ENCODE measurements at regions not wholly inside any gene's neighbourhood (a gene's known extent, or its start where the extent isn't known, plus 50 kb on each side); places are given as distances from the start of the nearest gene placed in this dataset.

DNA sequence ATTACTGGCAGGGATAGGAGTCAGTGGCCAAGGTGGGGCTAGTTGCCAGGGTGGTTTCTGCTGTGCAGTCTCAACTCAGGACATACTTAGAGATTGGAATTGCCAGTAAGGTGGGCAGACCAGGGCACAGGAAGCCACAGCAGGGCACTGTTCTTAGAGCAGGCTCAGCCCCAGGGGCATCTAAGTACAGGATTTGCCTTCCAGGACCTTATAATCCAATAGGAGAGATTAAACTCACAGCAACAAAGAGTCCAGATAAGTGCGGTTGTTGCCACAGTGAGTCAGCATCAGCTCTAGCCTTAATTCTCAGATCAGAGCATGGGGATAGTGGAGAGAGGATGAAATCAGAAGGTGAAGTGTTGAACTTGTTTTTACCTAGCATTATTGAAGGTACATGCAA, 265.8 kb upstream of the TRPC7 start:
- DNase-seq = no peak
- no peaks in the 10 kb centered on the region for H3K4me1 ChIP-seq
- H3K4me3 ChIP-seq = no peak overlapping the region
- no peaks in the 10 kb centered on the region for H3K36me3 ChIP-seq
- no peaks in the 10 kb centered on the region for H3K27me3 ChIP-seq
- intact Hi-C loops (cut with DNase I) = no loop called here
- no peak overlapping the region for H3K27ac ChIP-seq
- 40 to 59% methylated on average over 1 of the region's 1 CpG for WGBS, 2 donors
- no peaks in the 10 kb centered on the region for H3K9me3 ChIP-seq
- TF ChIP-seq POLR2A (IDR thresholded peaks at IDR 0.05) = no peak
- TF ChIP-seq CTCF (IDR thresholded peaks at IDR 0.05) = no peak

- Histone ChIP-seq H3K4me3 (no peak overlapping the region), H3K27ac (no peak overlapping the region), H3K27me3 (no peaks in the 10 kb centered on the region), H3K9me3 (no peaks in the 10 kb centered on the region), H3K36me3 (no peaks in the 10 kb centered on the region), H3K4me1 (no peaks in the 10 kb centered on the region)
- intact Hi-C loops (cut with DNase I) = no loop called here
- WGBS, 2 donors = 66 to 70% methylated on average over 9 to 10 of the region's 10 CpGs
- no peak for DNase-seq
- TF ChIP-seq CTCF (IDR thresholded peaks at IDR 0.05) (no peak), POLR2A (IDR thresholded peaks at IDR 0.05) (no peak)
Observed at GRCh38 chr5:136629125-136629792, 263.9 kb upstream of the TRPC7 start.

DNA sequence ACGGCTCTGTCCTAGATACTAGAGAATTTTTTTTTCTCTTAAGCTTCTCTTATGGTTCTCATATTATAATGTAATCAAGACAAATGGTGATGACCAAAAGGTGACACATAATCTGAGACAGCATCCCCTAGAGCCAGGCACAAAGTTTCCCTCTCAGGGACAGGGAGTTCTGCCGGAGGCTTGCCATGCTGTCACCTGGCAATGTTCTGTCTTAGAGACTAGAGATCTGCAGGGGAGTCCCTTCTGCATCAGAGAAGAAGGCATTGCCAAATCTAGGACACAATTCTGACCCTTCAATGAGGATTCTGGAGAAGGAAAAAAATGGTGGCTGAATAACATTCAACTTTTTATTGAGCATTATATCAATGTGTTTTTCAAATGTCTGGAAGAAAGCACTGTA, 261.2 kb upstream of the TRPC7 start:
- no peak overlapping the region for H3K27ac ChIP-seq
- intact Hi-C loops (cut with DNase I) = no loop called here
- TF ChIP-seq CTCF (IDR thresholded peaks at IDR 0.05) = no peak
- TF ChIP-seq POLR2A (IDR thresholded peaks at IDR 0.05) = no peak
- H3K4me1 ChIP-seq = no peaks in the 10 kb centered on the region
- H3K4me3 ChIP-seq = no peak overlapping the region
- WGBS, 2 donors = 75 to 78% methylated on average over 1 to 2 of the region's 2 CpGs
- H3K27me3 ChIP-seq = no peaks in the 10 kb centered on the region
- no peaks in the 10 kb centered on the region for H3K36me3 ChIP-seq
- no peak for DNase-seq
- no peaks in the 10 kb centered on the region for H3K9me3 ChIP-seq

DNA sequence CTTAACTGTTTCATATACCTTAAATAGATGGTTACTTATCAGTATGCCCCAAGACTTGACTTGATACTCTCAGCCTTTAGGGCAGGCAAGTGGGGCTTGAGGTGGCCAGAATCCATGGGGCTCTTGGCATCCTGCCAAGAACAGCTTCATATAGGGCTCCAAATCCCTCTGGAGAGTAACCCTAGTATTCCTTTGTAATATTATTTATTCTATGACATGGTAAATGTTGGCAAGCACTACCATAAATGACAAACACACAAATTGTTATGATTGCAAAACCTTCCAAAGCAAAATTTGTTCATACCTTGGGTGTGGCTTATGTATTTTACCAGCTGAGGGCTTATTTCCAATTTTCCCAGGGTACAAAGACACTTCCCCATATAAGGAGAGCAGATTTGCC, 257.4 kb upstream of the TRPC7 start:
- Histone ChIP-seq H3K27me3 (no peaks in the 10 kb centered on the region), H3K4me3 (no peak overlapping the region), H3K9me3 (no peaks in the 10 kb centered on the region), H3K4me1 (no peaks in the 10 kb centered on the region), H3K27ac (no peak overlapping the region), H3K36me3 (no peaks in the 10 kb centered on the region)
- TF ChIP-seq CTCF (IDR thresholded peaks at IDR 0.05) (no peak), POLR2A (IDR thresholded peaks at IDR 0.05) (no peak)
- intact Hi-C loops (cut with DNase I) = no loop called here
- DNase-seq = no peak

- no peak for DNase-seq
- H3K27ac ChIP-seq = no peak overlapping the region
- no peak overlapping the region for H3K4me3 ChIP-seq
- intact Hi-C loops (cut with DNase I) = no loop called here
- TF ChIP-seq CTCF (IDR thresholded peaks at IDR 0.05) (no peak), POLR2A (IDR thresholded peaks at IDR 0.05) (no peak)
- no peaks in the 10 kb centered on the region for H3K9me3 ChIP-seq
- H3K4me1 ChIP-seq = no peaks in the 10 kb centered on the region
- WGBS, 2 donors = 27 to 50% methylated on average over 3 of the region's 3 CpGs
- H3K36me3 ChIP-seq = no peaks in the 10 kb centered on the region
- H3K27me3 ChIP-seq = no peaks in the 10 kb centered on the region
Observed at GRCh38 chr5:136621743-136622142, 256.4 kb upstream of the TRPC7 start.
